GM18502 (cell line): ENCODE measurements at regions not wholly inside any gene's neighbourhood (a gene's known extent, or its start where the extent isn't known, plus 50 kb on each side); places are given as distances from the start of the nearest gene placed in this dataset.

Source experiments
- ATAC-seq: cut with Tn5 transposase; IDR thresholded peaks from one replicate; pipeline ENCODE4 v1.9.1; 2021; ENCODE audit warnings: mild to moderate bottlenecking; ENCODE audit not compliant: unreplicated experiment, poor library complexity

GRCh38 chr6:103062136-103062535 is 1668.6 kb downstream of the GRIK2 start:
- ATAC-seq: no peak

GRCh38 chr6:103047567-103047966 is 1654.1 kb downstream of the GRIK2 start:
- ATAC-seq: no peak

GRCh38 chr6:103042336-103042735 is 1648.8 kb downstream of the GRIK2 start:
- no peak for ATAC-seq

- ATAC-seq: no peak
Observed at GRCh38 chr6:103036846-103037245, 1643.3 kb downstream of the GRIK2 start.

- ATAC-seq: no peak
Observed at GRCh38 chr6:103027271-103027931, 1633.9 kb downstream of the GRIK2 start.

- ATAC-seq: no peak
Observed at GRCh38 chr6:103018426-103018825, 1624.9 kb downstream of the GRIK2 start.

- no peak for ATAC-seq
Observed at GRCh38 chr6:103017878-103018277, 1624.4 kb downstream of the GRIK2 start.

- ATAC-seq: no peak
Observed at GRCh38 chr6:103011605-103012004, 1618.1 kb downstream of the GRIK2 start.

- ATAC-seq: no peak
Observed at GRCh38 chr6:103002282-103002681, 1608.8 kb downstream of the GRIK2 start.

GRCh38 chr6:103001724-103002123 is 1608.2 kb downstream of the GRIK2 start:
- no peak for ATAC-seq

GRCh38 chr6:103000688-103001087 is 1607.2 kb downstream of the GRIK2 start:
- no peak for ATAC-seq

- no peak for ATAC-seq
Observed at GRCh38 chr6:102995491-102995890, 1602.0 kb downstream of the GRIK2 start.

- no peak for ATAC-seq
Observed at GRCh38 chr6:102994866-102995265, 1601.4 kb downstream of the GRIK2 start.

GRCh38 chr6:102986086-102986485 is 1592.6 kb downstream of the GRIK2 start:
- ATAC-seq: no peak

GRCh38 chr6:102984357-102984756 is 1590.8 kb downstream of the GRIK2 start:
- ATAC-seq: no peak

GRCh38 chr6:102981490-102982015 is 1588.0 kb downstream of the GRIK2 start:
- no peak for ATAC-seq

- ATAC-seq: no peak
Observed at GRCh38 chr6:102980951-102981350, 1587.4 kb downstream of the GRIK2 start.

- ATAC-seq: no peak
Observed at GRCh38 chr6:102961902-102962301, 1568.4 kb downstream of the GRIK2 start.

GRCh38 chr6:102950967-102951366 is 1557.5 kb downstream of the GRIK2 start:
- ATAC-seq: no peak

- ATAC-seq: no peak
Observed at GRCh38 chr6:102944475-102944874, 1551.0 kb downstream of the GRIK2 start.

- no peak for ATAC-seq
Observed at GRCh38 chr6:102942206-102942605, 1548.7 kb downstream of the GRIK2 start.

GRCh38 chr6:102936959-102937358 is 1543.5 kb downstream of the GRIK2 start:
- no peak for ATAC-seq
